ENCODE measurements at regions not wholly inside any gene's neighbourhood (a gene's known extent, or its start where the extent isn't known, plus 50 kb on each side); places are given as distances from the start of the nearest gene placed in this dataset.

- no TSS peak for BruUV-seq (replicated peaks)
- Histone ChIP-seq H3K27me3 (ENCODE audit: control insufficient read depth in 2 of 2, insufficient read depth in 2 of 2, low read length in 2 of 2) (no peaks in the 10 kb centered on the region), H2AFZ (ENCODE audit: low read depth, low read length) (no peak overlapping the region), H3K27ac (ENCODE audit: insufficient read depth, low read depth, low read length) (no peak overlapping the region), H3K9me1 (replicated peaks; ENCODE audit: control insufficient read depth, extremely low read depth, insufficient read depth, low read length) (no peaks in the 10 kb centered on the region), H3K36me3 (ENCODE audit: control insufficient read depth in 2 of 2, extremely low read depth in 1 of 2, insufficient read depth in 2 of 2, low read length in 2 of 2) (no peaks in the 10 kb centered on the region), H3K9me3 (replicated peaks; ENCODE audit: control insufficient read depth, insufficient read depth, low read length) (no peaks in the 10 kb centered on the region), H3K4me2 (ENCODE audit: insufficient read depth, low read length) (no peak overlapping the region), H3K4me1 (ENCODE audit: control insufficient read depth, extremely low read depth, insufficient read depth, low read length) (peaks cover 16% of the 10 kb centered on the region), H3K4me3 (replicated peaks in 1 of 3; ENCODE audit: insufficient read depth in 1 of 3, low read depth in 1 of 3, low read length in 3 of 3) (no peak overlapping the region), H3K9ac (replicated peaks; ENCODE audit: extremely low read depth, insufficient read depth, low read length) (no peak overlapping the region), H4K20me1 (replicated peaks; ENCODE audit: control insufficient read depth, extremely low read depth, insufficient read depth, low read length) (no peaks in the 10 kb centered on the region), H3K79me2 (ENCODE audit: control insufficient read depth, insufficient read depth, low read length) (no peaks in the 10 kb centered on the region)
- FAIRE-seq (no peak), DNase-seq (ENCODE audit: low read depth, low spot score) (no peak)
- intact Hi-C loops (cut with micrococcal nuclease) (no loop called here), dilution Hi-C loops (cut with MboI; ENCODE audit: extremely low pct_ligation_motif_present, low sequenced_read_pairs) (no loop called here)
- ChIA-PET CTCF (no interaction called here), POLR2A (no interaction called here)
- TF ChIP-seq MYC (IDR thresholded peaks at IDR 0.05; ENCODE audit: low read depth, low read length) (no peak), GATA2 (IDR thresholded peaks at IDR 0.05; ENCODE audit: insufficient read depth, insufficient read length, low read depth, low read length) (no peak), JUN (IDR thresholded peaks at IDR 0.05; ENCODE audit: borderline replicate concordance, insufficient read depth, insufficient read length, low read depth) (no peak), POLR2A (IDR thresholded peaks at IDR 0.05; ENCODE audit: low read depth, low read length) (no peak), FOS (IDR thresholded peaks at IDR 0.05; ENCODE audit: borderline replicate concordance, insufficient read depth, low read length) (no peak), POLR2AphosphoS5 (IDR thresholded peaks at IDR 0.05; ENCODE audit: insufficient read depth, low read depth, low read length) (no peak), EZH2 (IDR thresholded peaks at IDR 0.05; ENCODE audit: borderline replicate concordance, low read depth, low read length, severe bottlenecking) (no peak), MAX (IDR thresholded peaks at IDR 0.05; ENCODE audit: insufficient read depth, insufficient read length) (no peak), CTCF (IDR thresholded peaks at IDR 0.05; ENCODE audit: extremely low read depth in 1 of 2, insufficient read depth in 1 of 2, low read depth in 1 of 2, low read length in 2 of 2) (no peak)
Observed at GRCh38 chr17:72424505-72425117, 303.8 kb downstream of the SOX9 start.
